H9 (cell line): ENCODE measurements at regions not wholly inside any gene's neighbourhood (a gene's known extent, or its start where the extent isn't known, plus 50 kb on each side); places are given as distances from the start of the nearest gene placed in this dataset.
"Not testable (repeated sequence)": the region's sequence is repeated elsewhere in the genome, so short reads cannot be mapped to it uniquely, and the experiment has no call there.

Experiments used
- DNase-seq: peaks from one replicate; pipeline ENCODE4 v3.0.0-alpha.2; 2017
- H2AFZ ChIP-seq: one replicate; pipeline ENCODE4 v1.6.1; 2013; ENCODE audit warnings: mild to moderate bottlenecking, low read length, control low read depth, moderate library complexity
- H2AK5ac ChIP-seq: 2 replicates; pipeline ENCODE4 v1.6.1; 2013; ENCODE audit warnings: low read length, control low read depth, mixed read lengths; ENCODE audit not compliant: insufficient read length
- H2BK120ac ChIP-seq: one replicate; pipeline ENCODE4 v1.6.1; 2013; ENCODE audit warnings: low read depth, mild to moderate bottlenecking, low read length, control low read depth, inconsistent platforms; ENCODE audit not compliant: poor library complexity, severe bottlenecking
- H2BK12ac ChIP-seq: 2 replicates; pipeline ENCODE4 v1.6.1; 2013; ENCODE audit warnings: low read length, control low read depth, mixed read lengths, low read depth; ENCODE audit not compliant: insufficient read length
- H2BK15ac ChIP-seq: 2 replicates; pipeline ENCODE4 v1.6.1; 2013; ENCODE audit warnings: low read depth, low read length, control low read depth
- H2BK20ac ChIP-seq: one replicate; pipeline ENCODE4 v1.6.1; 2013; ENCODE audit warnings: low read depth, mild to moderate bottlenecking, low read length, control low read depth, inconsistent platforms; ENCODE audit not compliant: poor library complexity, severe bottlenecking
- H2BK5ac ChIP-seq: 2 replicates; pipeline ENCODE4 v1.6.1; 2013; ENCODE audit warnings: low read length, control low read depth, mixed read lengths; ENCODE audit not compliant: insufficient read length
- H3K14ac ChIP-seq: 2 replicates; pipeline ENCODE4 v1.6.1; 2013; ENCODE audit warnings: low read length, control low read depth; ENCODE audit not compliant: insufficient read depth
- H3K18ac ChIP-seq: 2 replicates; pipeline ENCODE4 v1.6.1; 2013; ENCODE audit warnings: low read depth, mild to moderate bottlenecking, mixed read lengths, low read length, control low read depth; ENCODE audit not compliant: insufficient read length
- H3K23ac ChIP-seq: 2 replicates; pipeline ENCODE4 v1.6.1; 2013; ENCODE audit warnings: low read length, control low read depth, mixed read lengths, low read depth; ENCODE audit not compliant: insufficient read length
- H3K23me2 ChIP-seq: 2 replicates; pipeline ENCODE4 v1.6.1; 2013; ENCODE audit warnings: low read depth, mild to moderate bottlenecking, mixed read lengths, low read length, control low read depth; ENCODE audit not compliant: insufficient read length, poor library complexity, severe bottlenecking
- H3K27ac ChIP-seq: 2 replicates; pipeline ENCODE4 v1.5.1; 2013; ENCODE audit warnings: low read length, control low read depth, mixed read lengths, low read depth; ENCODE audit not compliant: insufficient read length
- H3K27me3 ChIP-seq: 2 replicates; pipeline ENCODE4 v1.6.1; 2013; ENCODE audit warnings: low read length, control low read depth, inconsistent platforms; ENCODE audit not compliant: insufficient read depth
- H3K4ac ChIP-seq: 2 replicates; pipeline ENCODE4 v1.6.1; 2013; ENCODE audit warnings: low read depth, mild to moderate bottlenecking, control low read depth, inconsistent platforms, low read length, moderate library complexity
- H3K4me1 ChIP-seq: 2 replicates; pipeline ENCODE4 v1.6.1; 2013; ENCODE audit warnings: low read length, control low read depth, inconsistent platforms; ENCODE audit not compliant: insufficient read depth
- H3K4me2 ChIP-seq: 2 replicates; pipeline ENCODE4 v1.6.1; 2013; ENCODE audit warnings: low read length, control low read depth, mixed read lengths; ENCODE audit not compliant: insufficient read length, insufficient read depth
- H3K56ac ChIP-seq: 2 replicates; pipeline ENCODE4 v1.6.1; 2013; ENCODE audit warnings: low read depth, mild to moderate bottlenecking, mixed read lengths, low read length, control low read depth; ENCODE audit not compliant: insufficient read length
- H3K79me1 ChIP-seq: 2 replicates; pipeline ENCODE4 v1.6.1; 2013; ENCODE audit warnings: low read depth, mild to moderate bottlenecking, moderate library complexity, low read length, control low read depth, inconsistent platforms; ENCODE audit not compliant: insufficient read depth, poor library complexity, severe bottlenecking
- H3K79me2 ChIP-seq: 2 replicates; pipeline ENCODE4 v1.6.1; 2013; ENCODE audit warnings: low read length, control low read depth, inconsistent platforms; ENCODE audit not compliant: insufficient read depth
- H3K9ac ChIP-seq: 2 replicates; pipeline ENCODE4 v1.6.1; 2013; ENCODE audit warnings: low read length, control low read depth, mixed read lengths; ENCODE audit not compliant: insufficient read length; ENCODE audit errors: extremely low read depth
- H3K9me3 ChIP-seq: one replicate; pipeline ENCODE4 v1.6.1; 2013; ENCODE audit warnings: low read depth, low read length, inconsistent platforms; ENCODE audit not compliant: control insufficient read depth
- H3T11ph ChIP-seq: one replicate; pipeline ENCODE4 v1.6.1; 2013; ENCODE audit warnings: mild to moderate bottlenecking, low read length, control low read depth, inconsistent platforms
- H4K20me1 ChIP-seq: one replicate; pipeline ENCODE4 v1.6.1; 2013; ENCODE audit not compliant: control insufficient read depth, insufficient read length, insufficient read depth
- H4K5ac ChIP-seq: 2 replicates; pipeline ENCODE4 v1.6.1; 2013; ENCODE audit warnings: low read depth, mild to moderate bottlenecking, mixed read lengths, low read length, control low read depth; ENCODE audit not compliant: insufficient read length
- H4K8ac ChIP-seq: replicated peaks from 2 replicates; pipeline ENCODE4 v1.6.1; 2013; ENCODE audit warnings: low read length, control low read depth, mixed read lengths, low read depth; ENCODE audit not compliant: insufficient read length
- H4K91ac ChIP-seq: 2 replicates; pipeline ENCODE4 v1.6.1; 2013; ENCODE audit warnings: low read depth, mild to moderate bottlenecking, moderate library complexity, mixed read lengths, low read length, control low read depth; ENCODE audit not compliant: insufficient read length
- H3K27ac Mint-ChIP-seq, 3 experiments: 2 replicates in 2 of 3; 3 replicates in 1 of 3; pipeline ENCODE4 v1.8.0; 2020 to 2021; ENCODE audit warnings: mixed read lengths in 3 of 3, mild to moderate bottlenecking in 1 of 3, moderate library complexity in 1 of 3
- H3K27me3 Mint-ChIP-seq: 2 replicates; pipeline ENCODE4 v1.8.0; 2021; ENCODE audit warnings: low read depth, mild to moderate bottlenecking, moderate library complexity, mixed read lengths
- H3K36me3 Mint-ChIP-seq, 3 experiments: 2 replicates in 2 of 3; 3 replicates in 1 of 3; pipeline ENCODE4 v1.8.0; 2020 to 2021; ENCODE audit warnings: low read depth in 3 of 3, mixed read lengths in 3 of 3; ENCODE audit not compliant: insufficient read depth in 1 of 3
- H3K4me1 Mint-ChIP-seq, 2 experiments: 2 replicates each; pipeline ENCODE4 v1.8.0; 2020; ENCODE audit warnings: mixed read lengths in 2 of 2
- H3K4me3 Mint-ChIP-seq, 2 experiments: 2 replicates in 1 of 2; 3 replicates in 1 of 2; pipeline ENCODE4 v1.8.0; 2020 to 2021; ENCODE audit warnings: mild to moderate bottlenecking in 2 of 2, mixed read lengths in 2 of 2, moderate library complexity in 1 of 2
- H3K9me3 Mint-ChIP-seq, 2 experiments: 2 replicates in 1 of 2; 3 replicates in 1 of 2; pipeline ENCODE4 v1.8.0; 2020; ENCODE audit warnings: mild to moderate bottlenecking in 2 of 2, mixed read lengths in 2 of 2, moderate library complexity in 1 of 2
- WGBS: extraction: QIAGEN DNeasy Blood & Tissue Kit; methylation state at CpG from one replicate; pipeline ENCODE4 v1.1.7; 2013; ENCODE audit warnings: missing lambda C conversion rate, low lambda C conversion rate, mixed read lengths; ENCODE audit not compliant: insufficient read length; ENCODE audit errors: extremely low coverage; 5-methylcytosine and 5-hydroxymethylcytosine counted together

DNA sequence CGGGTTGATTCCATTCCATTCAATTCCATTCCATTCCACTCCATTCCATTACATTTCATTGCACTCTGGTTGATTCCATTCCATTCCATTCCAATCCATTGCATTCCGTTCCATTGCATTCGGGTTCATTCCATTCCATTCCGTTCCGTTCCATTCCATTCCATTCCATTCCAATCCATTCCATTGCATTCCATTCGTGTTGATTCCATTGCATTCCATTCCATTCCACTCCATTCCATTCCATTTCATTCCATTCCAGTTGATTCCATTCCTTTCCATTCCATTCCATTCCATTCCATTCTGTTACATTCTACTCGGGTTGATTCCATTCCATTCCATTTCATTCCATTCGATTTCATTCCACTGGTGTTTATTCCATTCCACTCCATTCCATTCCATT lies 133.3 kb downstream of the CWH43 start:
- H3K9ac ChIP-seq, H3K14ac ChIP-seq, H3K23ac ChIP-seq, H4K91ac ChIP-seq, H2BK20ac ChIP-seq, H4K8ac ChIP-seq, H2BK5ac ChIP-seq, H2AK5ac ChIP-seq, H3K79me2 ChIP-seq, H3K27ac Mint-ChIP-seq, H3K4me1 ChIP-seq, H3K4ac ChIP-seq, H3K23me2 ChIP-seq, DNase-seq, H3K56ac ChIP-seq, H4K20me1 ChIP-seq, H3K79me1 ChIP-seq, H3K4me1 Mint-ChIP-seq, H4K5ac ChIP-seq, H2BK12ac ChIP-seq, H3K27ac ChIP-seq, H3K18ac ChIP-seq, H2BK15ac ChIP-seq, H3K4me2 ChIP-seq, H3T11ph ChIP-seq, H3K27me3 ChIP-seq, H2AFZ ChIP-seq, H2BK120ac ChIP-seq: not testable (repeated sequence)
- WGBS, result 100% methylated on average over 2 of the region's 8 CpGs
- peaks cover 32% of the 10 kb centered on the region for H3K27me3 Mint-ChIP-seq
- H3K4me3 Mint-ChIP-seq, result peak overlapping the region in 1 of 2 experiments; percentile 4; a peak in 2 of 5 replicates
- peaks cover 66 to 70% of the 10 kb centered on the region in 2 experiments for H3K9me3 Mint-ChIP-seq
- peaks cover 53 to 62% (median 54%) of the 10 kb centered on the region in 3 experiments for H3K36me3 Mint-ChIP-seq
- H3K9me3 ChIP-seq, result peaks cover 74% of the 10 kb centered on the region

DNA sequence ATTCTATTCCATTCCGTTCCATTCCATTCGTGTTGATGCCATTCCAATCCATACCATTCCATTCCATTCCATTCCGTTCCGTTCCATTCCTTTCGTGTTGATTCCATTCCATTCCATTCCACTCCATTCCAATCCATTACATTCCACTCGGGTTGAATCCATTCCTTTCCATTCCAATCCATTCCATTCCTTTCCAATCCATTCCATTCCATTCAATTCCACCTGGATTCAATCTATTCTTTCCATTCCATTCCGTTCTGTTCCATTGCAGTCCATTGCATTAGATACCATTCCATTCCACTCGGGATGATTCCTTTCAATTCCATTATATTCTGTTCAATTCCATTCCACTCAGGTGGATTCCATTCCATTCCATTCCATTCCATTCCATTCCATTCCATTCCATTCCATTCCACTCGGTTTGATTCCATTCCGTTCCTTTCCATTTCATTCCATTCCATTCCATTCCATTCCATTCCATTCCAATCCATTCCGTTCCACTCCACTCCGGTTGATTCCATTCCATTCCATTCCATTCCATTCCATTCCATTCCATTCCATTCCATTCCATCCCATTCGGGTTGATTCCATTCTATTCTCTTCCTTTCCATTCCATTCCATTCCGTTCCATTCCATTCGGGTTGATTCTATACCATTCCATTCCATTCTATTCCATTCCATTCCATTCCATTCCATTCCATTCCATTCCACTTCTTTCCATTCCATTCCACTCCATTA lies 134.1 kb downstream of the CWH43 start:
- H2BK20ac ChIP-seq, DNase-seq, H3K4ac ChIP-seq, H2BK120ac ChIP-seq, H3K79me2 ChIP-seq, H3K4me1 ChIP-seq, H3K23me2 ChIP-seq, H3K27ac Mint-ChIP-seq, H3K9ac ChIP-seq, H3K27ac ChIP-seq, H2BK12ac ChIP-seq, H3T11ph ChIP-seq, H3K27me3 ChIP-seq, H3K56ac ChIP-seq, H3K4me1 Mint-ChIP-seq, H2BK5ac ChIP-seq, H3K79me1 ChIP-seq, H3K23ac ChIP-seq, H3K4me2 ChIP-seq, H2BK15ac ChIP-seq, H4K8ac ChIP-seq, H4K5ac ChIP-seq, H3K14ac ChIP-seq, H2AFZ ChIP-seq, H4K91ac ChIP-seq, H2AK5ac ChIP-seq, H4K20me1 ChIP-seq, H3K18ac ChIP-seq: not testable (repeated sequence)
- H3K27me3 Mint-ChIP-seq, result peaks cover 30% of the 10 kb centered on the region
- H3K9me3 ChIP-seq, result peaks cover 65% of the 10 kb centered on the region
- peak overlapping the region in 1 of 2 experiments; percentile 1; a peak in 2 of 5 replicates for H3K4me3 Mint-ChIP-seq
- peaks cover 47 to 54% (median 48%) of the 10 kb centered on the region in 3 experiments for H3K36me3 Mint-ChIP-seq
- WGBS, result 100% methylated on average over 8 of the region's 15 CpGs
- H3K9me3 Mint-ChIP-seq, result peaks cover 58 to 62% of the 10 kb centered on the region in 2 experiments
